ENCODE measurements at regions not wholly inside any gene's neighbourhood (a gene's known extent, or its start where the extent isn't known, plus 50 kb on each side); places are given as distances from the start of the nearest gene placed in this dataset.

- DNase-seq = no peak
These were observed 791.5 kb downstream of the SLC16A7 start for GRCh38 chr12:60387356-60387755.

DNA sequence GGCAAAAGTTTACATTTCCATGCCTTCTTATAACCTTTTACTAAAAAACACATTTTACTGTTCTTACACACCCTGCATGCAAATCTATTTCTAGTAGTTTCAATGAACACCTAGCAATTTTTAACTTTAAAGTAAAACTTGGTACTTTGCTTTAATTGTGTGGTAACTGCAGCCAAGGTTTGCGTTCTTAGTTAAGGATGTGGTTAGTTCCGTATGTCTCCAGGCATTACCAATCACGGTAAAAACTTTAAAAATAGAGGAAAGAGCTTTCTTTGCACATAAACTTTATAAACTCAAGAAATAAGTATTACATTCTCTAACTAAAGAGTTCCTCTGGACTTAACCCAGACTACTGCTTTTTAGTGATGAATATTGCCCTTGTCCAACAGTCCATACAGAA lies 795.2 kb downstream of the SLC16A7 start:
- no peak for DNase-seq

DNA sequence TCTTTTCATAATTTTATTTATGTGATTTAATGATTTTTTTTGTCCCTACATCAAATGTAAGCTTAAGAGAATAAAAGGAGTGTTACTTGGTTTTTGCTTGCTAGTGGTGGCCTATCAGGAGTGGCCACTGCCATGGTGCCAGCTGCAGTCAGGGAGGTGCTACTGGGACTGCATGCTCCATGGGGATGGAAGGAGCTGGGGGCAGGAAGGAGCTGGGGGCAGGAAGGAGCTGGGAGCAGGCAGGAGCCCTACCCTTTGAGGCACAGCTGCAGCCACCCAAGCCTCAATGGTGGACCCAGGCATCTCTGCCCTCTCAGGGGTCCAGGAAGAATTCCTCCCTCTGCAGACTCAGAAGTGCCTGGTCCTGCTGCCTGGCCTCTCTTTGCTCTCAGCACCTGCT lies 796.0 kb downstream of the SLC16A7 start:
- no peak for DNase-seq

- DNase-seq = no peak
These were observed 797.3 kb downstream of the SLC16A7 start for GRCh38 chr12:60393093-60393492.

DNA sequence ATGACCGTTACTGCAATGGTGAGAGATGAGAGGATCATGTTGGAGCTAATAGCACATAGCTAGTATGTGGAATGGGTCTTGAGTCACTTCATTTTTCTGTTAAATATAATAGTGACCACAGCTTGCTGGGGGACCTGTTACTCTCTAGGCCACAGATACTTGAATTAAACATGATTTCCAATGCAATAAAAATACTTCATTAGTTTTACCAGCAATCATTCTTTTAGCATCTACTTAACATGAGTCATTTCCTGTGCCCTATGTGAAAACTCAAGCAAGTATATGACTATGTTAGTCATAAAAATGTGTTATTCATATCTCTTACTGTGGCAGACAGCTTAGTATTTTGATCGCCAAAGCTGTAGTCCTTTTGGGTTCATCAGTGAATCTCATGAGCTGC lies 798.8 kb downstream of the SLC16A7 start:
- DNase-seq = no peak

DNA sequence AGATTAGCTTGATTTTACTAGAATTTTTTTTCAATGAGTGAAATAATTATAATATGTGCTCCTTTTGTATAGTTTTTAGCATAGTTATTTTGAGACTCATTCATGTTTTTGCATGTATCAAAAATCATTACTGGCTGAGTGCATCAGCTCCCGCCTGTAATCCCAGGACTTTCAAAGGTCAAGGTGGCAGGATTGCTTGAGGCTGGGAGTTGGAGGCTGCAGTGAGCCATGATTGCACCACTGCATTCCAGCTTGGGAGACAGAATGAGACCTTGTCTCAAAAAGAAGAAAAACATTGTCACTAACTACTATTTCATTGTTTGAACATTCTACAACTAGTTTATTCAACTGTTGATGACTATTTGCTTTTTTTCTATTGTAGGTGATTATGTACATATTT lies 802.7 kb downstream of the SLC16A7 start:
- DNase-seq = no peak

- DNase-seq = no peak
These were observed 803.2 kb downstream of the SLC16A7 start for GRCh38 chr12:60399064-60399463.

GRCh38 chr12:60402996-60403395 lies 807.2 kb downstream of the SLC16A7 start:
- DNase-seq = no peak

- no peak for DNase-seq
These were observed 819.5 kb downstream of the SLC16A7 start for GRCh38 chr12:60415351-60415750.

GRCh38 chr12:60419986-60420385 lies 824.2 kb downstream of the SLC16A7 start:
- DNase-seq = no peak

- DNase-seq = no peak
These were observed 825.9 kb downstream of the SLC16A7 start for GRCh38 chr12:60421741-60422140.

GRCh38 chr12:60437297-60437696 lies 841.5 kb downstream of the SLC16A7 start:
- DNase-seq = no peak

GRCh38 chr12:60441577-60441976 lies 845.7 kb downstream of the SLC16A7 start:
- no peak for DNase-seq

DNA sequence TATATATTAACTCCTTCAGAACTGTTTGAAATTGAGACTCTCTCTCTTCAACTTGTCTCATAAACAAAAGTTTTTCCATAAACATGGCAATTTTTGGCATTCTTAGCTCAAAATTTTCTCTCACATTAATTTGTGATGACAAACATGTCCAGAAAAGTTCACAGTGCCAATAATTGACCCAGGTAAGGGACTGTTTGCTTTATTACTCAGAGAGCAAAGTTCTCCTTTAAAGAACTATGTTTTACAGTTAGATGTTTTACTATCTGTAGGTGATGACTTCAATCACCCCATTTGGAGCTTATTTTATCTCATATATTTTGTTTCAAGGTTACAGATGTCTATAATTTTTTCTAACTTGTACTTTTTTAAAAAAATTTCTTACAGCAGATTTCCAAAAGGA lies 855.6 kb downstream of the SLC16A7 start:
- no peak for DNase-seq

DNA sequence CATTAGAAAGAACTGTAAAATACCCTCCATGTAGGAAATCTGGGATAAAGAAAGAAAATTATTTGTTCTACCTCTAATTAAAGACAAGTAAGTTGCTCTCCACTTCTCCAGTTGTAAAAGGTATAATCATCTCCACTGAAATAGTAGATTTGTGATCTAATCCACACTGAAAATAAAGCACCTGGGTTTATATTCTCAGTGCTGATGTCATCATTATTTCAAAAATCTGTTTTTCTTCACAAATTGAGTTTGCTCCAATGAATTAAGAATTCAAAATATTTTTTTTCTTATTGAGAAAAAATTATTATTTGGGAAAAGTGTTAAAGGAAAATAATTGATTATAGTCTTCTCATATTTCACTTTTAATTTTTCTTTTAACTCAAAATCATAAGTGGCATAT lies 869.2 kb downstream of the SLC16A7 start:
- DNase-seq = no peak

DNA sequence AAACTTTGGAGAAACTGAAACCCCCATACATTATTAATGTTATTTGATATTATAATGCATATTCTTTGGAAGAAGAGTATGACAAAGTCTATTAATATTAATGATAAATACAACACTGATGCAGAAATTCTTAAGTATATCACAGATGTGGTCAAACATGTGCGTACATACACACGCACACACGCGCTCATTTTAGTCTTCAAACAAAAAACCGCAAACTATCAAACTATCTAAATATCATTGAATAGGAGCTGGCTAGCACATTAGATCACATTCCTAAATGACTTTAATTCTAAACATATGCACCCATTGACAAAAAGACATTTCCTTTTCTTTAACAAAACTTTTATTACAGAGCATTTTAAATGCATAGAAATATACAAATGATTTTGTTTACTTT lies 872.7 kb downstream of the SLC16A7 start:
- no peak for DNase-seq

DNA sequence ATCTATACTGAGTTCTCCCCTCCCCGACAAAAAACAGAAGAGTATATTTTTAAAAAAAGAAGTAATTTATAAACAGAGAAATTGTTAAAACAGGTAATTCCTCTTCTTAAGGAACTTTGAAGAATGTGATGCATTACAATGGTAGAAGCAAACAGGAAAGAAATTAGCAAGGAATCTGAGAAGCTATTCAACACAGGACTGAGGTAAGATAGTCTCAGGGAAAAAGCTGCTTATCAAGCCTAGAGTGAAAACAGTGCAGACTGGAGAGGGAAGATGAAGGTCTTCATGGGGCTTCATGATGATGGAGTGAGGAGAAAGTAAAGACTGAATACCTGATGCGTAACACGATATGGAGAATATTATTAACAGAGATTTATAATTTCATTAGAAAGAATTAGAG lies 880.0 kb downstream of the SLC16A7 start:
- no peak for DNase-seq

GRCh38 chr12:60487284-60487683 lies 891.5 kb downstream of the SLC16A7 start:
- no peak for DNase-seq

- no peak for DNase-seq
These were observed 893.2 kb downstream of the SLC16A7 start for GRCh38 chr12:60489071-60489470.

DNA sequence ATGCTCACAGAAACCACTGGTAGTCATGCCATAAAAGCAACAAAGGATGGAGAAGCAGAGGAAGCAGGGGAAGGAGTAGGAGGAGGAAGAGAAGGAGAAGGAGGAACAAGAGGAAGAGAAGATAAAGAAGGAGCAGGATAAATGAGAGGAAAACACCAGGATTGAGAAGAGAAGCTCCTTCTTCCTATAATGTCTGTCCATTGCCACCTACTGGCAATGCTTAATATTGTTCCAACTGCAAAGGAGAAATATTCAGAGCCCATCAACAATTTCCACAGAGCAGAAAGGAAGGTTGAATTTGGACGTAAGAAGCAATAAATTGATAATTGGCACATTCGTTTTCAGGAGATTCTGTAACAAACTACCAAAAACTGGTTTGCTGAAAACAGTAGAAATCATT lies 898.4 kb downstream of the SLC16A7 start:
- peak; percentile 2 for DNase-seq

DNA sequence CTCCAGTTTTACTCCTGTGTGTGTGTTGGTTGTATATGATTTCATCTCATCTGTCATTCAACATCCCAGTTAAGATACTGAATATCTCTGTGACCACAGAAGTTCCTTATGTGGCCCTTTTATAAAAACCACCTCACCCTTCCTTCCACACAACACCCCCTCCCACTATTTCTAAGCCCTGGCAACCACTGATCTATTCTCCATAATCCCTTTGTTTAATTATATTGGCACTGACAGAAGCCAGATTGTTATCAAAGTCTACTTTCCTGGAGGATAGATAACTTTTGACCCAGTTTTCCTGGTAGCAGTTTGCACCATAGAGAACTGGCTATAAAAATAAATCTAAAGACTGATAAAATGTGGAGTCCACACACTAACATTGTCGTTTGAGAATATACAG lies 902.8 kb downstream of the SLC16A7 start:
- no peak for DNase-seq

DNA sequence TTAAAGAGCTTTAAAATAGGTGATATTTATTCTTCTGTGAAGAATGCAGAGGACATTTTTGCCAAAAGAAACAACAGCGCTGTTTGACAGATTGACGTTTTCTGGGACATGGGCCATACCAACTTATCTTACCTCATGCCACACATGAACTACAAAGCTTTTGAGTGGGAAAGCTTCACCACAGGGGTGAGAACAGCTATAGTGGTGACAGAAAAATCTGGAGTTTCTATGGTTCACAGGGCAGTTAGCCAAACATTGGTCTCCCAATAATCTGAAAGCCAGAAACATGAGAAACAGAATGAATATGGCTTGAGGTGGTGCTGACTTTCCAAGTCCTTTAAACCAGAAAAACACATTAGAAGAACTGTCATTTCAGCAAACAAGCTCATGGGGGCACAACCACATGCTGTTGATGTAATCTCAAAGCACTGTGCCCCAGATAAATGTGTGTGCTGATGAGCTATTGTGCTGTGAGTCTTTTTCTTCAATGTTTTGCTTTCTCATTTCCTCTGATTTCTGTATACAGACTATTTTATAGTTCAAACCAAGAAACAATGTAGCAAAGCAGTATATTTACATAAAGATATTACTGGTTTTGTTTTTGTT lies 905.4 kb downstream of the SLC16A7 start:
- no peak for DNase-seq

DNA sequence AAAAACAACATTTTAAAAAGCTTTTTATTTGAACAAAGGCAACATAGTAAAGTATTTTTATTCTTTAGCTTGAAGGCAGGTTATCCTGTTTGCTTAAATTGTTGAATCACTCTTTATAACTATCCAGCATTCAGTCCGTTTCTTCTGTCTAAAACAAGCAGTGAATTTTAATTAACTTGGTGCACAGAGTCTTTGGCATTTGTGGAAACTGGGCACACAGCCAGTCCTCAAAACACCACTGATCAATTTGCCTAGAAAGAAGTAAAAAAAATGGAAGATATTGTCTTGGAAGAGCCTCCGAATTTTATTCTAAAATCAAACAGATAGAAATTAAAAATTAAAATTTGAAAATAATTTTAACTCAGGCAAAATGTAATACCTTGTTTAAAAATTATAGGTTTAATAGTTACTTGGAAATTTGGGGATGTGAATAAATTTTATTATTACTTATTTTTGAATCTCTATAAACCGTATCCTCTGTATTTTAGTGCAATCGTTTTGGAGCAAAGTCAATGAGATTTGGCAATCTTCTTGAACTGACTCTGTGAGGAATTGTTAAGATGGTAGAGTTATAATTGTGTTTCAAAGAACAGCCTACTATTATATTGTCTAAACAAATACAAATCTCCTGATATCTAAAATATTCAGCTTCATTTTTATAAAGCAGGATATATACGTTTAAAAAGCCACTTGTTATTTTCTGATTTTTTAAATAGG lies 927.0 kb downstream of the SLC16A7 start:
- no peak for DNase-seq

DNA sequence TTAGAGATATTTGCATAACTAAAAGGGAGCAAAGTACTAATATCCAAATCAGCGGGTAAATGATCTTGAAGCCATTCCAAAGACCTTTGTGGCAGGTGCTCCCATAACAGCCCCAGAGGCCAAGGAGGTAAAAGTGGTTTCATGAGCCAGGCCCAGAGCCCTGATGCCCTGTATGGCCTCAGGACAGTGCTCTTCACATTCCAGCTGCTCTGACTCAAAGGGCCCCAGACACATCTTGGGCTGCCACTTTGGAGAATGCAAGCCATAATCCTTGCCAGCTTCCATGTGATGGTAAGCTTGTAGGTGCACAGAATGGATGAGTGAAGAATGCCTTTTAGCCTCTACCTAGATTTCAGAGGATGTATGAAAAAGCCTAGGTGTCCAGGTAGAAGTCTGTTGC lies 933.4 kb downstream of the SLC16A7 start:
- no peak for DNase-seq

GRCh38 chr12:60529723-60530122 lies 933.9 kb downstream of the SLC16A7 start:
- DNase-seq = no peak
